ENCODE measurements at regions not wholly inside any gene's neighbourhood (a gene's known extent, or its start where the extent isn't known, plus 50 kb on each side); places are given as distances from the start of the nearest gene placed in this dataset.

- no peak for TF ChIP-seq CTCF (conservative IDR thresholded peaks at IDR 0.05; ENCODE audit: low read depth, low read length)
- TF ChIP-seq EZH2 (IDR thresholded peaks at IDR 0.05; ENCODE audit: borderline replicate concordance, low read depth, low read length, poor library complexity, severe bottlenecking): no peak
These were observed 134.5 kb upstream of the C14orf180 start for GRCh38 chr14:104445086-104445485.
